Neural cell (in vitro differentiated cells): ENCODE measurements at regions not wholly inside any gene's neighbourhood (a gene's known extent, or its start where the extent isn't known, plus 50 kb on each side); places are given as distances from the start of the nearest gene placed in this dataset.

Source experiments
- H2AFZ ChIP-seq: fragments of 200-600, 300-800 bp; sonication (generic), shearing (Covaris generic); 2 replicates; pipeline ENCODE4 v1.6.0; 2014; ENCODE audit warnings: low read depth, mild to moderate bottlenecking, antibody characterized with exemption, low read length, moderate library complexity
- H3F3A ChIP-seq: fragments of 200-600 bp; shearing (Covaris generic); 2 replicates; pipeline ENCODE4 v1.6.1; 2016; ENCODE audit warnings: mild to moderate bottlenecking, moderate library complexity, mixed read lengths, antibody characterized with exemption, low read length; ENCODE audit not compliant: insufficient read depth, poor library complexity, severe bottlenecking
- H3K27ac ChIP-seq: fragments of 200-600, 300-800 bp; sonication (generic), shearing (Covaris generic); 2 replicates; pipeline ENCODE4 v1.5.1; 2014; ENCODE audit warnings: mild to moderate bottlenecking, low read length, moderate library complexity
- H3K27me3 ChIP-seq: fragments of 300-800, 200-600 bp; sonication (generic), shearing (Covaris generic); 2 replicates; pipeline ENCODE4 v1.6.0; 2014; ENCODE audit warnings: mild to moderate bottlenecking, low read depth, low read length, moderate library complexity; ENCODE audit not compliant: insufficient read depth
- H3K36me3 ChIP-seq: fragments of 300-800, 200-600 bp; sonication (generic), shearing (Covaris generic); 2 replicates; pipeline ENCODE4 v1.5.1; 2014; ENCODE audit warnings: mild to moderate bottlenecking, antibody characterized with exemption, low read length, moderate library complexity; ENCODE audit not compliant: insufficient read depth
- H3K4me2 ChIP-seq: fragments of 300-800, 200-600 bp; sonication (generic), shearing (Covaris generic); 2 replicates; pipeline ENCODE4 v1.6.0; 2014; ENCODE audit warnings: mild to moderate bottlenecking, low read length
- H3K4me3 ChIP-seq: fragments of 300-800, 200-600 bp; sonication (generic), shearing (Covaris generic); 2 replicates; pipeline ENCODE4 v1.5.1; 2014; ENCODE audit warnings: mild to moderate bottlenecking, low read length, moderate library complexity
- H3K79me2 ChIP-seq: fragments of 200-600 bp; shearing (Covaris generic); replicated peaks from 2 replicates; pipeline ENCODE4 v1.6.0; 2014; ENCODE audit warnings: mild to moderate bottlenecking, low read length, moderate library complexity; ENCODE audit not compliant: insufficient read depth
- H3K9ac ChIP-seq: fragments of 300-800, 200-600 bp; sonication (generic), shearing (Covaris generic); 2 replicates; pipeline ENCODE4 v1.6.1; 2016; ENCODE audit warnings: mild to moderate bottlenecking, low read length, mixed read lengths
- H3K9me2 ChIP-seq: fragments of 200-600 bp; shearing (Covaris generic); 2 replicates; pipeline ENCODE4 v1.6.1; 2016; ENCODE audit warnings: mild to moderate bottlenecking, low read length, mixed read lengths; ENCODE audit not compliant: insufficient read depth
- H3K9me3 ChIP-seq: fragments of 200-600, 300-800 bp; sonication (generic), shearing (Covaris generic); 2 replicates; pipeline ENCODE4 v1.6.1; 2016; ENCODE audit warnings: mild to moderate bottlenecking, mixed run types, low read length, moderate library complexity, mixed read lengths
- H4K20me1 ChIP-seq: fragments of 200-600 bp; shearing (Covaris generic); 2 replicates; pipeline ENCODE4 v1.6.1; 2016; ENCODE audit warnings: mild to moderate bottlenecking, mixed run types; ENCODE audit not compliant: insufficient read depth
- CTCF ChIP-seq: fragments of 450-650 bp; IDR thresholded peaks from 2 replicates; pipeline ENCODE4 v1.5.1; 2014; ENCODE audit warnings: antibody characterized with exemption, mild to moderate bottlenecking, moderate library complexity; ENCODE audit not compliant: poor library complexity, severe bottlenecking
- EP300 ChIP-seq: fragments of 450-650 bp; conservative IDR thresholded peaks from 2 replicates; pipeline ENCODE4 v1.6.1; 2014; ENCODE audit warnings: antibody characterized with exemption, mild to moderate bottlenecking, moderate library complexity; ENCODE audit not compliant: poor library complexity, severe bottlenecking
- EZH2 ChIP-seq: fragments of 200-600, 300-800 bp; shearing (Covaris generic), sonication (generic); IDR thresholded peaks from 2 replicates; pipeline ENCODE4 v1.6.1; 2014; ENCODE audit warnings: antibody characterized with exemption, low read length, borderline replicate concordance, mild to moderate bottlenecking; ENCODE audit not compliant: insufficient read depth, poor library complexity, severe bottlenecking
- MXI1 ChIP-seq: fragments of 450-650 bp; conservative IDR thresholded peaks from 2 replicates; pipeline ENCODE4 v1.6.1; 2014; ENCODE audit warnings: antibody characterized with exemption, mild to moderate bottlenecking; ENCODE audit not compliant: poor library complexity, severe bottlenecking
- POLR2AphosphoS5 ChIP-seq: IDR thresholded peaks from 2 replicates; pipeline ENCODE4 v1.6.1; 2012
- RAD21 ChIP-seq: fragments of 450-650 bp; conservative IDR thresholded peaks from 2 replicates; pipeline ENCODE4 v1.6.1; 2014; ENCODE audit warnings: antibody characterized with exemption, mild to moderate bottlenecking, moderate library complexity
- REST ChIP-seq: IDR thresholded peaks from 2 replicates; pipeline ENCODE4 v1.6.1; 2012; ENCODE audit warnings: borderline replicate concordance
- SMC3 ChIP-seq: fragments of 450-650 bp; conservative IDR thresholded peaks from 2 replicates; pipeline ENCODE4 v1.6.1; 2014; ENCODE audit warnings: antibody characterized with exemption, mild to moderate bottlenecking, moderate library complexity; ENCODE audit not compliant: poor library complexity
- TAF1 ChIP-seq: IDR thresholded peaks from 2 replicates; pipeline ENCODE4 v1.6.1; 2012; ENCODE audit warnings: low read depth

- Histone ChIP-seq H3K9me2 (no peaks in the 10 kb centered on the region), H3K36me3 (no peaks in the 10 kb centered on the region), H3K79me2 (no peaks in the 10 kb centered on the region), H3K4me2 (no peak overlapping the region), H3K9ac (no peak overlapping the region), H3K9me3 (no peaks in the 10 kb centered on the region), H3K27me3 (no peaks in the 10 kb centered on the region), H3F3A (no peaks in the 10 kb centered on the region), H3K4me3 (no peak overlapping the region), H3K27ac (no peak overlapping the region), H4K20me1 (no peaks in the 10 kb centered on the region), H2AFZ (no peak overlapping the region)
- TF ChIP-seq EP300, result no peak
- no peak for TF ChIP-seq RAD21
- TF ChIP-seq POLR2AphosphoS5, result no peak
- no peak for TF ChIP-seq EZH2
- TF ChIP-seq CTCF, result no peak
- TF ChIP-seq REST, result no peak
- no peak for TF ChIP-seq TAF1
Observed at GRCh38 chr10:78906734-78907390, 161.9 kb upstream of the ZMIZ1 start.

- no peaks in the 10 kb centered on the region for H3K27me3 ChIP-seq
- TF ChIP-seq POLR2AphosphoS5 (no peak), EZH2 (no peak), RAD21 (no peak), TAF1 (no peak), SMC3 (no peak), REST (no peak), EP300 (no peak), MXI1 (no peak), CTCF (no peak)
- no peaks in the 10 kb centered on the region for H3K79me2 ChIP-seq
- H3K4me2 ChIP-seq, result no peak overlapping the region
- H3F3A ChIP-seq, result no peaks in the 10 kb centered on the region
- no peak overlapping the region for H3K4me3 ChIP-seq
- H3K9ac ChIP-seq, result no peak overlapping the region
- no peaks in the 10 kb centered on the region for H3K9me2 ChIP-seq
- no peaks in the 10 kb centered on the region for H3K9me3 ChIP-seq
- no peak overlapping the region for H2AFZ ChIP-seq
- no peak overlapping the region for H3K27ac ChIP-seq
- no peaks in the 10 kb centered on the region for H3K36me3 ChIP-seq
- H4K20me1 ChIP-seq, result no peaks in the 10 kb centered on the region
Observed at GRCh38 chr10:78907551-78908211, 161.1 kb upstream of the ZMIZ1 start.
